Natural killer cell treated with Interleukin-12 subunit alpha and Interleukin-12 subunit beta and Interleukin-15 and Interleukin-18, amount 100 ng/mL, for 72 hours (primary cell): ENCODE measurements at regions not wholly inside any gene's neighbourhood (a gene's known extent, or its start where the extent isn't known, plus 50 kb on each side); places are given as distances from the start of the nearest gene placed in this dataset.

Source experiments
- ATAC-seq, 2 donors: fragments of 150-1000 bp; cut with Tn5 transposase in 1 of 2; sonication (Bioruptor Pico), chemical (Tn5 transposase) in 1 of 2; 2 replicates each; pipeline ENCODE4 v1.10.0; 2021
- DNase-seq: peaks from one replicate; pipeline ENCODE4 v3.0.0; 2022; ENCODE audit warnings: low spot score
- H3K27ac Mint-ChIP-seq, 2 donors: 1 replicate in 1 of 2; 2 replicates in 1 of 2; pipeline ENCODE4 v1.8.0; 2022; ENCODE audit warnings: mixed read lengths in 2 of 2, mild to moderate bottlenecking in 1 of 2, moderate library complexity in 1 of 2
- H3K27me3 Mint-ChIP-seq, 2 donors: 1 replicate in 1 of 2; 2 replicates in 1 of 2; pipeline ENCODE4 v1.8.0; 2022; ENCODE audit warnings: mixed read lengths in 2 of 2
- H3K36me3 Mint-ChIP-seq: one replicate; pipeline ENCODE4 v1.8.0; 2022; ENCODE audit warnings: mixed read lengths
- H3K4me1 Mint-ChIP-seq, 2 donors: 1 replicate in 1 of 2; 2 replicates in 1 of 2; pipeline ENCODE4 v1.8.0; 2022; ENCODE audit warnings: low read depth in 2 of 2, mixed read lengths in 2 of 2, mild to moderate bottlenecking in 1 of 2
- H3K4me3 Mint-ChIP-seq: one replicate; pipeline ENCODE4 v1.8.0; 2022; ENCODE audit warnings: mixed read lengths
- H3K9me3 Mint-ChIP-seq: 2 replicates; pipeline ENCODE4 v1.8.0; 2022; ENCODE audit warnings: mixed read lengths

- DNase-seq, result no peak
- Mint-ChIP-seq H3K9me3 (no peaks in the 10 kb centered on the region), H3K27me3 (peaks cover 13 to 30% of the 10 kb centered on the region in 2 donors), H3K36me3 (no peaks in the 10 kb centered on the region), H3K4me3 (no peak overlapping the region), H3K4me1 (no peaks in the 10 kb centered on the region), H3K27ac (no peak overlapping the region)
- no peak for ATAC-seq
Observed at GRCh38 chr12:76226397-76226796, 121.8 kb downstream of the BBS10 start.

DNA sequence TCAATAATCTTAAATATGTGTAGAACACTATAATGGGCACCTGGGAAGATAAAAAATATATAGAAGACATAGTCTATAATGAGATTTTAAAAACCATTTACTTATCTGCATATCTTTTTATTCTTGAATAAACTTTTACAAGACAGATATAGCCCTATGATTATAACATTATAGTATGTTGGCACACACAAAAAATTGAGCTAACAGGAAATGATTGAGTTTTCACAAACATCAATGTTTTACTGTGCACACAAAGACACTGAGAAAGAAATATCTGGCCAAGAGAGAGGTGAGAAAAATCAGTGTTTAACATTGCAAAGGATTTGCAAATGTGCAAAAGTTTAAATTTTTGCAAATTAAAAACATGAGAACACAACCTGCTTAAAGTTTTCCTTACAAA, 124.3 kb downstream of the BBS10 start:
- ATAC-seq, result no peak
- DNase-seq, result no peak
- Mint-ChIP-seq H3K9me3 (no peaks in the 10 kb centered on the region), H3K4me1 (no peaks in the 10 kb centered on the region), H3K4me3 (no peak overlapping the region), H3K27ac (no peak overlapping the region), H3K36me3 (no peaks in the 10 kb centered on the region), H3K27me3 (peaks cover 10 to 23% of the 10 kb centered on the region in 2 donors)

DNA sequence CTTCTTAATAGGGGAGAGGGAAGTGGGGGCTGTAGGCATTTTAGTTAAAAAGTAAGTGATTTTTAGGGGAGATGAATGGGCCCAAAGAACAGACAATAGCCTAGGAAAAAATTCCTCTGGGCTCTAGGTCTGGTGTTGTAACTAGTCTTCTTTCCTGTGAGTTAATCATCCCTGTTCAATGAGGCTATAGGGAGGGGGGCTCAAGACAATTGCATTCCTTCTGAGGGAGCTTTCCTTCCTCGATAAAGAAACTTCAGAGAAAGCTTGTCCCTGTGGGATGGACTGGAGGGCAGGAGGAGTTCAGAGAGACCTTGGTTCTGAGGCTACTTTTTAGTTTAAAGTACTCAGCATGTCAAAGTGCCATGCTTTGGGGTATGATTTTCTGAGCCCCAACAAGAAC, 127.2 kb downstream of the BBS10 start:
- Mint-ChIP-seq H3K4me3 (no peak overlapping the region), H3K36me3 (no peaks in the 10 kb centered on the region), H3K4me1 (no peaks in the 10 kb centered on the region), H3K27me3 (peaks cover 4 to 8% of the 10 kb centered on the region in 2 donors), H3K9me3 (no peaks in the 10 kb centered on the region), H3K27ac (no peak overlapping the region)
- no peak for DNase-seq
- ATAC-seq, result no peak

DNA sequence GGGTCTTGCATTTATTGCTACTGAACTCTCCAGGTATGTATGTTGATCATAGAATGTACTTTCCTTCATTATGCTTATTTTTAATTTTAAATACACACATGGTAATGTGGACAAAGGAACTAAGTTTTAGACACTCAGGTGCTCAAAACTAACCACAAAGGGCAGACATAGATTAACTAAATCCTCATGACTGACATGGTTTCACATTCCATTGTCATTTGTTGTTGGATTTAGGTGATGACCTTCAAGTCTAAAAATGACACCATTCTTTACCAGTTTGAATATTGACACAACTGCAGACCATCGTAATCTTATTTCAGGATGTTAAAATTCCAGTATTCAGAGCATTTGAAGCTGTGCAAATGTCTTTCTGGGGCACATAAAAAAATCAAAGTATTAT, 128.4 kb downstream of the BBS10 start:
- H3K4me3 Mint-ChIP-seq, result no peak overlapping the region
- H3K27ac Mint-ChIP-seq, result no peak overlapping the region
- ATAC-seq (no peak), DNase-seq (no peak)
- H3K36me3 Mint-ChIP-seq, result no peaks in the 10 kb centered on the region
- H3K4me1 Mint-ChIP-seq, result no peaks in the 10 kb centered on the region
- peaks cover 0 to 4% of the 10 kb centered on the region in 2 donors for H3K27me3 Mint-ChIP-seq
- no peaks in the 10 kb centered on the region for H3K9me3 Mint-ChIP-seq

GRCh38 chr12:76216585-76217472, 131.4 kb downstream of the BBS10 start:
- H3K4me1 Mint-ChIP-seq, result no peaks in the 10 kb centered on the region
- no peak for DNase-seq
- H3K4me3 Mint-ChIP-seq, result no peak overlapping the region
- ATAC-seq, result peak; percentile 15 to 27
- H3K9me3 Mint-ChIP-seq, result peaks cover 3% of the 10 kb centered on the region
- no peaks in the 10 kb centered on the region for H3K36me3 Mint-ChIP-seq
- H3K27ac Mint-ChIP-seq, result no peak overlapping the region
- H3K27me3 Mint-ChIP-seq, result peaks cover 8 to 10% of the 10 kb centered on the region in 2 donors

DNA sequence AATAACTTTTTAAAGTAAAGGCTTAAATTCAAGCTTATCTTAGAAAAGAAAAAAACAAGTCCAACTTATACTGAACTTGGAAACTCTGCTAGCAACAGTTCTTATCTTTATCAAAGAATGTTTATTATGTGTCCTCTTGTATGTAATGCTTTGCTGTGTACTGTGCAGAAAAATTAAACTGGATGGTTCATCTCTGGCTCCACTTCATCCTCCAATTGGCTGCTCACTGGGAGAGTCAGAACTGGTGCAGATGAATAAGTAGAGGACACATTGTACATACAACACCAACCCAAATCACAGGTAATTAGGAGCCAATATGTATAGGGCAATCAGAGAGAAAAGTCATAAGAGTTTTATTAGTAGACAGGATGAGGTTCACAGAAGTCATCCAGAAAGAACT, 123.6 kb upstream of the NAP1L1 start:
- Mint-ChIP-seq H3K36me3 (no peaks in the 10 kb centered on the region), H3K4me1 (no peaks in the 10 kb centered on the region), H3K27me3 (peaks cover 28 to 31% of the 10 kb centered on the region in 2 donors), H3K4me3 (no peak overlapping the region), H3K9me3 (no peaks in the 10 kb centered on the region), H3K27ac (no peak overlapping the region)
- ATAC-seq (no peak), DNase-seq (no peak)

GRCh38 chr12:76206677-76207072, 122.2 kb upstream of the NAP1L1 start:
- H3K27ac Mint-ChIP-seq, result no peak overlapping the region
- no peaks in the 10 kb centered on the region for H3K9me3 Mint-ChIP-seq
- H3K36me3 Mint-ChIP-seq, result no peaks in the 10 kb centered on the region
- DNase-seq (no peak), ATAC-seq (no peak)
- peaks cover 31 to 39% of the 10 kb centered on the region in 2 donors for H3K27me3 Mint-ChIP-seq
- peaks cover 3% of the 10 kb centered on the region in 2 donors for H3K4me1 Mint-ChIP-seq
- no peak overlapping the region for H3K4me3 Mint-ChIP-seq

DNA sequence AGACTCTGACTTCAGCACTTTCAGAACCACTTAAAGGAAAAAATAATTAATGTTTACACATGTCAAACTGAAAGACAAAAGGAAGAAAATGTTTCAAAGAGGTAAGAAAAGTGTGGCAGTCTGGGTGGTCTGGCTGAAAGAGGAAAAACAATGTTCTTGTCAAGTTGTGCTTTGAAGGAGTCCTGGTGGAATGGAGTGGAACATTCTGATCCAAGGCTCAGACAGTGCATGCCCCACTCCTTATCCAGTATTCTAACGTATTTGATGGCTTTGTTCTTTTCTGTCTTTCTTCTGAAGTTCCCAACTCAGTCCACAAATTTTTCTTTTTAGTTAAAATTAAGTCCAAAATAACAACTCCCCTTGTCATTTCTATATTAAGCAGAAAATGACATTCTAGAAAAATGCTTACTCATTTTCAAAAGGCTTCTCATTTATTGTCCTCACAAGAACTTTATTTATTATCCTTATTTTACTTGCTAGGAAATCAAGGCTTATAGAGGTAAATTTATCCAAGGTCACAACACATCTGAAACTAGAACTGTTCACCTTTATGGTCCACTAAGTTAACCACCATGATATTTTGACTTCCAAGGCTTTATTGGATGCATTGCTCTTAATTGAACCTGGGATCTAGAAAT, 121.7 kb upstream of the NAP1L1 start:
- no peaks in the 10 kb centered on the region for H3K36me3 Mint-ChIP-seq
- ATAC-seq, result no peak
- peaks cover 5 to 8% of the 10 kb centered on the region in 2 donors for H3K4me1 Mint-ChIP-seq
- H3K9me3 Mint-ChIP-seq, result no peaks in the 10 kb centered on the region
- DNase-seq, result no peak
- H3K27ac Mint-ChIP-seq, result no peak overlapping the region
- peaks cover 31 to 39% of the 10 kb centered on the region in 2 donors for H3K27me3 Mint-ChIP-seq
- H3K4me3 Mint-ChIP-seq, result no peak overlapping the region

- Mint-ChIP-seq H3K27me3 (peaks cover 26 to 39% of the 10 kb centered on the region in 2 donors), H3K36me3 (peaks cover 15% of the 10 kb centered on the region)
- ATAC-seq, result no peak
Observed at GRCh38 chr12:76202621-76203020, 118.1 kb upstream of the NAP1L1 start.

GRCh38 chr12:76201758-76202157, 117.3 kb upstream of the NAP1L1 start:
- Mint-ChIP-seq H3K27ac (no peak overlapping the region), H3K9me3 (peaks cover 15% of the 10 kb centered on the region), H3K4me1 (peaks cover 5 to 8% of the 10 kb centered on the region in 2 donors), H3K27me3 (peaks cover 23 to 36% of the 10 kb centered on the region in 2 donors), H3K36me3 (peaks cover 15% of the 10 kb centered on the region), H3K4me3 (no peak overlapping the region)
- DNase-seq (no peak), ATAC-seq (peak in 1 of 2 donors; percentile 75)

More at GRCh38 chr12:76202621-76203020, 118.1 kb upstream of the NAP1L1 start:
- Mint-ChIP-seq H3K4me3 (no peak overlapping the region), H3K27ac (no peak overlapping the region), H3K4me1 (peaks cover 5 to 8% of the 10 kb centered on the region in 2 donors), H3K9me3 (peaks cover 13% of the 10 kb centered on the region)
- no peak for DNase-seq

GRCh38 chr12:76201316-76201715, 116.8 kb upstream of the NAP1L1 start:
- peaks cover 5 to 8% of the 10 kb centered on the region in 2 donors for H3K4me1 Mint-ChIP-seq
- H3K36me3 Mint-ChIP-seq, result peaks cover 15% of the 10 kb centered on the region
- peaks cover 21 to 32% of the 10 kb centered on the region in 2 donors for H3K27me3 Mint-ChIP-seq
- no peak overlapping the region for H3K4me3 Mint-ChIP-seq
- H3K9me3 Mint-ChIP-seq, result peaks cover 15% of the 10 kb centered on the region
- no peak overlapping the region for H3K27ac Mint-ChIP-seq
- no peak for ATAC-seq
- DNase-seq, result no peak

DNA sequence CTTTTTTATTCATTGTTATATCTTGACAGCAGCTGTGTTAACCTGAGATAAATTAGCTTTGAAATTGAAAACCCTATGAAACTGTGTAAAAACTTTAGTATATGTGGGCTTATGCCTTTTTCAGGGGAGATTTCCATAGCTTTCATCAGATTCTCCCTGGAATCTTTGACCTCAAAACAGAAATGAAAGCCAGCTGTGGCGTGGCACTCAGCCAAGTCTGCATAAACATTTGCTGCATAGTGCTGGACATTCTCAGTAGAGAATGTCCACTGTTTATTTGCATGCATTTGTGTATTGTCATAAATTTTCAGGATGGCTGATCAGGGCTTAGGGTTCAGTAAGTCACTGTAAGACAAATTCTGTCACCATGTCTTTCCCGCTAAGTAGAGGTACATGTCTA, 115.3 kb upstream of the NAP1L1 start:
- DNase-seq (no peak), ATAC-seq (no peak)
- Mint-ChIP-seq H3K27ac (no peak overlapping the region), H3K4me3 (no peak overlapping the region), H3K27me3 (peaks cover 16 to 20% of the 10 kb centered on the region in 2 donors), H3K36me3 (peaks cover 15% of the 10 kb centered on the region), H3K9me3 (peaks cover 15% of the 10 kb centered on the region), H3K4me1 (peaks cover 5 to 8% of the 10 kb centered on the region in 2 donors)

DNA sequence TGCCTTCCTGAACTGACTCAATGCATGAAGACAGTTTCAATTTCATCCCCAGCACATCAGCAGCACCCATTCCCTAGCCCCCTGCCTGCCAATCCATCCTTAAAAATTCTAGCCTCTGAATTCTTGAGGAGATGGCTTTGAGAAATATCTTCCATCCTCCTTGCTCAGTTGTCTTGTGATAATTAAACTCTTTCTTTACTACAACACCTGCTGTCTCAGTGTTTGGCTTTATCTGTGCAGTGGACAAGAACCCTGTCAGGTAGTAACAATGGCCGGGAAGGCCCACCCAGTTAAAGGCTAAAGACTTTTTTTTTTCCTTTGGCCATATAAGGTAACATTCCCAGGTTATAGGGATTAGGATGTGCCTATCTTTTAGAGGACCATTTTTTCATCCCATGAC, 114.4 kb upstream of the NAP1L1 start:
- Mint-ChIP-seq H3K36me3 (peaks cover 15% of the 10 kb centered on the region), H3K27ac (no peak overlapping the region), H3K4me1 (peaks cover 5 to 8% of the 10 kb centered on the region in 2 donors), H3K9me3 (peaks cover 15% of the 10 kb centered on the region), H3K4me3 (no peak overlapping the region), H3K27me3 (peaks cover 14 to 20% of the 10 kb centered on the region in 2 donors)
- no peak for DNase-seq
- ATAC-seq, result no peak

DNA sequence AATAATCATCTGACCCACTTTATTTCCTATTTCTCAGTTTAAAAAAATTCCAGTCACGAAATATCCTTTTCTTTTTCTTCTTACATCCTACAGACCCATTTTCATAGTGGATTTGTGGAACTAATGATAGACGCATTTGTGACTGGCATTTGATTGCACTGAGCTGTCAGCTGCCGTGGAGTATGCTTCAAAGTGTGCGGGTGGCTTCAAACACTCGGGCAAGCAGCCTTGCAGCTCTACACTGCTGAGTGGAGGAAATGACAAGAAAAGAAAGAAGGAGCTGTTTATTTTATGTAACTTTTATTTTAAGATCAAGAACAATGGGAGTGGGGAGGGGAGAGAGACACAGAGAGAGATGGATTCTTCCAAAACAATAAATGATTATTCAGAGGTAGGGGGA, 112.8 kb upstream of the NAP1L1 start:
- Mint-ChIP-seq H3K9me3 (peaks cover 15% of the 10 kb centered on the region), H3K4me3 (no peak overlapping the region), H3K4me1 (peaks cover 5 to 8% of the 10 kb centered on the region in 2 donors), H3K27ac (no peak overlapping the region), H3K27me3 (peaks cover 10 to 13% of the 10 kb centered on the region in 2 donors), H3K36me3 (peaks cover 15% of the 10 kb centered on the region)
- ATAC-seq (no peak), DNase-seq (no peak)
